GM12878 (cell line): ENCODE measurements at regions not wholly inside any gene's neighbourhood (a gene's known extent, or its start where the extent isn't known, plus 50 kb on each side); places are given as distances from the start of the nearest gene placed in this dataset.

ENCODE experiments used
- CEBPB ChIP-seq, 2 experiments: fragments of 150-350 bp in 1 of 2; IDR thresholded peaks; 2 replicates each; pipeline ENCODE4 v1.6.1; 2012 to 2014; ENCODE audit warnings: low read depth in 2 of 2, low read length in 2 of 2, borderline replicate concordance in 1 of 2, inconsistent platforms in 1 of 2
- EP300 ChIP-seq, 2 experiments: fragments of 150-350 bp in 1 of 2; IDR thresholded peaks; 2 replicates each; pipeline ENCODE4 v1.6.1; 2011 to 2012; ENCODE audit warnings: low read depth in 2 of 2, low read length in 2 of 2, borderline replicate concordance in 1 of 2, improper control_type of control experiment in 1 of 2, inconsistent platforms in 1 of 2; ENCODE audit not compliant: control insufficient read depth in 1 of 2
- EZH2 ChIP-seq: IDR thresholded peaks from 2 replicates; pipeline ENCODE4 v1.6.1; 2012; ENCODE audit warnings: low read depth, mild to moderate bottlenecking, control low read depth, inconsistent platforms, low read length, borderline replicate concordance; ENCODE audit not compliant: control insufficient read depth
- HDGF ChIP-seq: fragments of 450-650 bp; IDR thresholded peaks from 2 replicates; pipeline ENCODE4 v1.6.1; 2016; ENCODE audit warnings: antibody characterized with exemption
- RCOR1 ChIP-seq: conservative IDR thresholded peaks from 2 replicates; pipeline ENCODE4 v1.6.1; 2012; ENCODE audit warnings: low read depth, low read length, improper control_type of control experiment
- SIN3A ChIP-seq: IDR thresholded peaks from 2 replicates; pipeline ENCODE4 v1.6.1; 2012; ENCODE audit warnings: low read depth, low read length, improper control_type of control experiment
- SMC3 ChIP-seq: IDR thresholded peaks from 2 replicates; pipeline ENCODE4 v1.6.1; 2011; ENCODE audit warnings: low read length, improper control_type of control experiment, borderline replicate concordance
- USF1 ChIP-seq: IDR thresholded peaks from 2 replicates; pipeline ENCODE4 v1.6.1; 2011; ENCODE audit warnings: borderline replicate concordance, low read depth, mild to moderate bottlenecking, moderate library complexity, mixed read lengths, low read length; ENCODE audit not compliant: insufficient read depth; ENCODE audit errors: extremely low read length
- TF ChIP-seq, protein P1 (sequence below): IDR thresholded peaks from 2 replicates; pipeline ENCODE4 v1.6.1; 2011; ENCODE audit warnings: low read depth, low read length, improper control_type of control experiment, borderline replicate concordance
- TF ChIP-seq, protein P2 (sequence below), 3 experiments: IDR thresholded peaks in 2 of 3; conservative IDR thresholded peaks in 1 of 3; 2 replicates each; pipeline ENCODE4 v1.5.1; 2011; ENCODE audit warnings: low read depth in 3 of 3, low read length in 3 of 3, mild to moderate bottlenecking in 3 of 3, control low read depth in 2 of 3, moderate library complexity in 2 of 3, inconsistent platforms in 1 of 3, mixed read lengths in 1 of 3; ENCODE audit not compliant: control insufficient read depth in 2 of 3, insufficient read depth in 1 of 3; ENCODE audit errors: extremely low read depth in 1 of 3
- TF ChIP-seq, protein P3 (sequence below): fragments of 450-650 bp; IDR thresholded peaks from 2 replicates; pipeline ENCODE4 v1.6.1; 2017; ENCODE audit warnings: antibody characterized with exemption, mild to moderate bottlenecking, moderate library complexity

GRCh38 chr9:14435871-14436270, 121.9 kb upstream of the NFIB start:
- TF ChIP-seq SIN3A (no peak), HDGF (no peak), EZH2 (no peak), SMC3 (no peak), RCOR1 (no peak), EP300 (IDR thresholded peaks at IDR 0.05; ENCODE audit: borderline replicate concordance in 1 of 2, control insufficient read depth in 1 of 2, low read depth in 2 of 2, low read length in 2 of 2) (no peak), USF1 (no peak), CEBPB (IDR thresholded peaks at IDR 0.05; ENCODE audit: borderline replicate concordance in 1 of 2, low read depth in 2 of 2, low read length in 2 of 2) (no peak)
- TF ChIP-seq, protein P1, sequence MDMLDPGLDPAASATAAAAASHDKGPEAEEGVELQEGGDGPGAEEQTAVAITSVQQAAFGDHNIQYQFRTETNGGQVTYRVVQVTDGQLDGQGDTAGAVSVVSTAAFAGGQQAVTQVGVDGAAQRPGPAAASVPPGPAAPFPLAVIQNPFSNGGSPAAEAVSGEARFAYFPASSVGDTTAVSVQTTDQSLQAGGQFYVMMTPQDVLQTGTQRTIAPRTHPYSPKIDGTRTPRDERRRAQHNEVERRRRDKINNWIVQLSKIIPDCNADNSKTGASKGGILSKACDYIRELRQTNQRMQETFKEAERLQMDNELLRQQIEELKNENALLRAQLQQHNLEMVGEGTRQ, result no peak
- TF ChIP-seq, protein P2, sequence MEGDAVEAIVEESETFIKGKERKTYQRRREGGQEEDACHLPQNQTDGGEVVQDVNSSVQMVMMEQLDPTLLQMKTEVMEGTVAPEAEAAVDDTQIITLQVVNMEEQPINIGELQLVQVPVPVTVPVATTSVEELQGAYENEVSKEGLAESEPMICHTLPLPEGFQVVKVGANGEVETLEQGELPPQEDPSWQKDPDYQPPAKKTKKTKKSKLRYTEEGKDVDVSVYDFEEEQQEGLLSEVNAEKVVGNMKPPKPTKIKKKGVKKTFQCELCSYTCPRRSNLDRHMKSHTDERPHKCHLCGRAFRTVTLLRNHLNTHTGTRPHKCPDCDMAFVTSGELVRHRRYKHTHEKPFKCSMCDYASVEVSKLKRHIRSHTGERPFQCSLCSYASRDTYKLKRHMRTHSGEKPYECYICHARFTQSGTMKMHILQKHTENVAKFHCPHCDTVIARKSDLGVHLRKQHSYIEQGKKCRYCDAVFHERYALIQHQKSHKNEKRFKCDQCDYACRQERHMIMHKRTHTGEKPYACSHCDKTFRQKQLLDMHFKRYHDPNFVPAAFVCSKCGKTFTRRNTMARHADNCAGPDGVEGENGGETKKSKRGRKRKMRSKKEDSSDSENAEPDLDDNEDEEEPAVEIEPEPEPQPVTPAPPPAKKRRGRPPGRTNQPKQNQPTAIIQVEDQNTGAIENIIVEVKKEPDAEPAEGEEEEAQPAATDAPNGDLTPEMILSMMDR (IDR thresholded peaks at IDR 0.05 in 2 of 3, conservative IDR thresholded peaks at IDR 0.05 in 1 of 3; ENCODE audit: control insufficient read depth in 2 of 3, extremely low read depth in 1 of 3, insufficient read depth in 1 of 3, low read depth in 3 of 3, low read length in 3 of 3), result no peak
- TF ChIP-seq, protein P3, sequence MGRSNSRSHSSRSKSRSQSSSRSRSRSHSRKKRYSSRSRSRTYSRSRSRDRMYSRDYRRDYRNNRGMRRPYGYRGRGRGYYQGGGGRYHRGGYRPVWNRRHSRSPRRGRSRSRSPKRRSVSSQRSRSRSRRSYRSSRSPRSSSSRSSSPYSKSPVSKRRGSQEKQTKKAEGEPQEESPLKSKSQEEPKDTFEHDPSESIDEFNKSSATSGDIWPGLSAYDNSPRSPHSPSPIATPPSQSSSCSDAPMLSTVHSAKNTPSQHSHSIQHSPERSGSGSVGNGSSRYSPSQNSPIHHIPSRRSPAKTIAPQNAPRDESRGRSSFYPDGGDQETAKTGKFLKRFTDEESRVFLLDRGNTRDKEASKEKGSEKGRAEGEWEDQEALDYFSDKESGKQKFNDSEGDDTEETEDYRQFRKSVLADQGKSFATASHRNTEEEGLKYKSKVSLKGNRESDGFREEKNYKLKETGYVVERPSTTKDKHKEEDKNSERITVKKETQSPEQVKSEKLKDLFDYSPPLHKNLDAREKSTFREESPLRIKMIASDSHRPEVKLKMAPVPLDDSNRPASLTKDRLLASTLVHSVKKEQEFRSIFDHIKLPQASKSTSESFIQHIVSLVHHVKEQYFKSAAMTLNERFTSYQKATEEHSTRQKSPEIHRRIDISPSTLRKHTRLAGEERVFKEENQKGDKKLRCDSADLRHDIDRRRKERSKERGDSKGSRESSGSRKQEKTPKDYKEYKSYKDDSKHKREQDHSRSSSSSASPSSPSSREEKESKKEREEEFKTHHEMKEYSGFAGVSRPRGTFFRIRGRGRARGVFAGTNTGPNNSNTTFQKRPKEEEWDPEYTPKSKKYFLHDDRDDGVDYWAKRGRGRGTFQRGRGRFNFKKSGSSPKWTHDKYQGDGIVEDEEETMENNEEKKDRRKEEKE, result no peak
